GM23338 (cell line): ENCODE measurements at regions not wholly inside any gene's neighbourhood (a gene's known extent, or its start where the extent isn't known, plus 50 kb on each side); places are given as distances from the start of the nearest gene placed in this dataset.

ENCODE experiments used
- ATAC-seq: fragments of 200-7000 bp; cut with Tn5 transposase; 3 replicates; pipeline ENCODE4 v1.9.1; 2020
- DNase-seq: peaks from one replicate; pipeline ENCODE4 v3.0.0-alpha.2; 2015; ENCODE audit warnings: low spot score
- H2AFZ ChIP-seq: fragments of 200-600 bp; sonication (generic); 2 replicates; pipeline ENCODE4 v1.8.0; 2016; ENCODE audit warnings: antibody characterized with exemption, mild to moderate bottlenecking, moderate library complexity
- H3F3A ChIP-seq: fragments of 200-600 bp; sonication (generic); replicated peaks from 2 replicates; pipeline ENCODE4 v1.8.0; 2017; ENCODE audit warnings: antibody characterized with exemption, mixed run types, low read depth
- H3K27ac ChIP-seq: fragments of 200-600 bp; sonication (generic); 2 replicates; pipeline ENCODE4 v1.6.1; 2016; ENCODE audit warnings: low read depth
- H3K27me3 ChIP-seq: fragments of 200-600 bp; sonication (generic); 2 replicates; pipeline ENCODE4 v1.8.0; 2016; ENCODE audit warnings: mild to moderate bottlenecking, mixed run types, moderate library complexity; ENCODE audit not compliant: insufficient read depth
- H3K36me3 ChIP-seq: fragments of 200-600 bp; sonication (generic); 2 replicates; pipeline ENCODE4 v1.8.0; 2016; ENCODE audit warnings: mild to moderate bottlenecking; ENCODE audit not compliant: insufficient read depth
- H3K4me1 ChIP-seq: fragments of 200-600 bp; sonication (generic); 2 replicates; pipeline ENCODE4 v1.8.0; 2016; ENCODE audit warnings: mild to moderate bottlenecking, moderate library complexity; ENCODE audit not compliant: insufficient read depth
- H3K4me2 ChIP-seq: fragments of 200-600 bp; sonication (generic); 2 replicates; pipeline ENCODE4 v1.7.1; 2017; ENCODE audit warnings: mixed run types
- H3K4me3 ChIP-seq: fragments of 200-600 bp; sonication (generic); 2 replicates; pipeline ENCODE4 v1.6.1; 2016; ENCODE audit warnings: mixed run types
- H3K79me2 ChIP-seq: fragments of 200-600 bp; sonication (generic); replicated peaks from 2 replicates; pipeline ENCODE4 v1.8.0; 2017; ENCODE audit warnings: mild to moderate bottlenecking; ENCODE audit not compliant: insufficient read depth
- H3K9me2 ChIP-seq: fragments of 200-600 bp; sonication (generic); 2 replicates; pipeline ENCODE4 v1.8.0; 2017; ENCODE audit not compliant: insufficient read depth
- H4K20me1 ChIP-seq: fragments of 200-600 bp; sonication (generic); replicated peaks from 2 replicates; pipeline ENCODE4 v1.8.0; 2017; ENCODE audit warnings: mild to moderate bottlenecking; ENCODE audit not compliant: insufficient read depth
- H3K27ac Mint-ChIP-seq: 2 replicates; pipeline ENCODE4 v1.8.0; 2020; ENCODE audit warnings: inconsistent platforms, mild to moderate bottlenecking, moderate library complexity, mixed read lengths
- H3K27me3 Mint-ChIP-seq: 3 replicates; pipeline ENCODE4 v1.8.0; 2022; ENCODE audit warnings: low read depth, mild to moderate bottlenecking, moderate library complexity, mixed read lengths, inconsistent platforms; ENCODE audit not compliant: insufficient read depth, poor library complexity
- H3K36me3 Mint-ChIP-seq: 3 replicates; pipeline ENCODE4 v1.8.0; 2021; ENCODE audit warnings: low read depth, mild to moderate bottlenecking, inconsistent platforms, moderate library complexity, mixed read lengths
- H3K4me1 Mint-ChIP-seq: 3 replicates; pipeline ENCODE4 v1.8.0; 2020; ENCODE audit warnings: mild to moderate bottlenecking, inconsistent platforms, mixed read lengths
- H3K4me3 Mint-ChIP-seq: 3 replicates; pipeline ENCODE4 v1.8.0; 2021; ENCODE audit warnings: moderate library complexity, mild to moderate bottlenecking, inconsistent platforms, mixed read lengths
- H3K9me3 Mint-ChIP-seq: 3 replicates; pipeline ENCODE4 v1.8.0; 2020; ENCODE audit warnings: moderate library complexity, mild to moderate bottlenecking, inconsistent platforms, mixed read lengths
- CTCF ChIP-seq, 2 experiments: fragments of 200-600 bp in 1 of 2; sonication (generic) in 1 of 2; conservative IDR thresholded peaks; 2 replicates each; pipeline versions ENCODE4 v1.5.1 to v1.6.1; 2016 to 2017; ENCODE audit warnings: antibody characterized with exemption in 2 of 2, low read depth in 2 of 2, mild to moderate bottlenecking in 2 of 2, moderate library complexity in 1 of 2
- ETS1 ChIP-seq: IDR thresholded peaks from 2 replicates; pipeline ENCODE4 v1.6.1; 2016; ENCODE audit warnings: antibody characterized with exemption
- EZH2 ChIP-seq: fragments of 200-600 bp; sonication (generic); IDR thresholded peaks from one replicate; pipeline ENCODE4 v1.8.0; 2017; ENCODE audit warnings: antibody characterized with exemption, mild to moderate bottlenecking, low read depth; ENCODE audit not compliant: unreplicated experiment
- NANOG ChIP-seq: IDR thresholded peaks from 2 replicates; pipeline ENCODE4 v1.6.1; 2016; ENCODE audit warnings: antibody characterized with exemption, borderline replicate concordance
- POLR2AphosphoS5 ChIP-seq: IDR thresholded peaks from 2 replicates; pipeline ENCODE4 v1.6.1; 2016; ENCODE audit warnings: antibody characterized with exemption, low read depth
- REST ChIP-seq: IDR thresholded peaks from one replicate; pipeline ENCODE4 v1.6.1; 2018; ENCODE audit warnings: antibody characterized with exemption; ENCODE audit not compliant: unreplicated experiment
- STAT1 ChIP-seq: IDR thresholded peaks from one replicate; pipeline ENCODE4 v1.6.1; 2016; ENCODE audit warnings: antibody characterized with exemption; ENCODE audit not compliant: unreplicated experiment

GRCh38 chr1:171420810-171421209 lies 64.5 kb upstream of the PRRC2C start:
- H3K4me2 ChIP-seq = peak overlapping the region; percentile 22
- Mint-ChIP-seq H3K9me3 (peaks cover 30% of the 10 kb centered on the region), H3K36me3 (peaks cover 21% of the 10 kb centered on the region), H3K4me1 (peaks cover 31% of the 10 kb centered on the region), H3K4me3 (no peak overlapping the region), H3K27ac (peak overlapping the region; percentile 90), H3K27me3 (peaks cover 4% of the 10 kb centered on the region)
- H3K9me2 ChIP-seq = no peaks in the 10 kb centered on the region
- no peaks in the 10 kb centered on the region for H4K20me1 ChIP-seq
- no peaks in the 10 kb centered on the region for H3K36me3 ChIP-seq
- H2AFZ ChIP-seq = no peak overlapping the region
- TF ChIP-seq ETS1 (no peak), NANOG (peak; percentile 26; the same call in 1 of the 2 replicates), CTCF (conservative IDR thresholded peaks at IDR 0.05; ENCODE audit: low read depth in 2 of 2) (no peak), REST (no peak), EZH2 (no peak)
- H3K79me2 ChIP-seq = no peaks in the 10 kb centered on the region
- ATAC-seq = peak; percentile 77
- H3K4me3 ChIP-seq = no peak overlapping the region
- no peaks in the 10 kb centered on the region for H3F3A ChIP-seq
- peak overlapping the region; percentile 85 for H3K27ac ChIP-seq
- no peaks in the 10 kb centered on the region for H3K27me3 ChIP-seq
- peaks cover 24% of the 10 kb centered on the region for H3K4me1 ChIP-seq
- peak; percentile 49 for DNase-seq

- Histone ChIP-seq H3K36me3 (no peaks in the 10 kb centered on the region), H4K20me1 (no peaks in the 10 kb centered on the region), H2AFZ (peak overlapping the region; percentile 1), H3K4me1 (peaks cover 24% of the 10 kb centered on the region), H3K27me3 (no peaks in the 10 kb centered on the region), H3K79me2 (no peaks in the 10 kb centered on the region), H3F3A (no peaks in the 10 kb centered on the region), H3K4me3 (no peak overlapping the region), H3K27ac (peak overlapping the region; percentile 85), H3K4me2 (peak overlapping the region; percentile 22), H3K9me2 (no peaks in the 10 kb centered on the region)
- TF ChIP-seq CTCF (conservative IDR thresholded peaks at IDR 0.05; ENCODE audit: low read depth in 2 of 2) = no peak
- TF ChIP-seq STAT1 = no peak
- TF ChIP-seq POLR2AphosphoS5 = no peak
- peaks cover 7% of the 10 kb centered on the region for H3K27me3 Mint-ChIP-seq
- peak overlapping the region; percentile 90 for H3K27ac Mint-ChIP-seq
- H3K4me3 Mint-ChIP-seq = no peak overlapping the region
- no peak for DNase-seq
- H3K4me1 Mint-ChIP-seq = peaks cover 31% of the 10 kb centered on the region
- peak; percentile 60 for ATAC-seq
- peaks cover 29% of the 10 kb centered on the region for H3K9me3 Mint-ChIP-seq
- H3K36me3 Mint-ChIP-seq = peaks cover 25% of the 10 kb centered on the region
Observed at GRCh38 chr1:171421413-171422020, 63.8 kb upstream of the PRRC2C start.
